Erythroblast (primary cell): ENCODE measurements at regions not wholly inside any gene's neighbourhood (a gene's known extent, or its start where the extent isn't known, plus 50 kb on each side); places are given as distances from the start of the nearest gene placed in this dataset.

ENCODE experiments used
- GATA1 ChIP-seq: IDR thresholded peaks from 2 replicates; pipeline ENCODE4 v1.6.1; 2011; ENCODE audit warnings: low read depth, mild to moderate bottlenecking, control low read depth, low read length, moderate library complexity
- POLR2A ChIP-seq: IDR thresholded peaks from 2 replicates; pipeline ENCODE4 v1.6.1; 2011; ENCODE audit warnings: mild to moderate bottlenecking, low read length

- TF ChIP-seq POLR2A = no peak
- no peak for TF ChIP-seq GATA1
These were observed 182.3 kb downstream of the MELK start for GRCh38 chr9:36755019-36755418.
